Femur (tissue), 1 donor: ENCODE measurements at regions not wholly inside any gene's neighbourhood (a gene's known extent, or its start where the extent isn't known, plus 50 kb on each side); places are given as distances from the start of the nearest gene placed in this dataset.

ENCODE experiments used
- DNase-seq: peaks from one replicate; pipeline ENCODE4 v3.0.0-alpha.2; 2017

DNA sequence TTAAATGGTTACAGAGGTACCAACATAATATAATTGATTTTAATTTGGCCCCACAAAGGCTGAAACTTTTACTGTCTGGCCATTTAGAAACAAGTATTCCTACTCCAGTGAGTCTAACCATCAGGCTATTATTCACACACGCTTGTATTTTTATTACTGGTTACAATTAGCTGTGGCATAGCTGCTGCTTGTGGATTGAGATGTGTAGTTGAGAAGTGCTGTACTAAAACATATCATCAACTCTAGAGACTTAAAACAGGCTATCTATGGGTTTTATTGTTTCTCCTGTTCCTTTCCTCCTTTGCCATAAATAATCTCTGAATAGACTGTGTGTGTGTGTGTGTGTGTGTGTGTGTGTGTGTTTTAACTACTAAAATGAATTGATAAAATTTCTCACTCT lies 530.2 kb downstream of the CCDC85A start:
- no peak for DNase-seq

DNA sequence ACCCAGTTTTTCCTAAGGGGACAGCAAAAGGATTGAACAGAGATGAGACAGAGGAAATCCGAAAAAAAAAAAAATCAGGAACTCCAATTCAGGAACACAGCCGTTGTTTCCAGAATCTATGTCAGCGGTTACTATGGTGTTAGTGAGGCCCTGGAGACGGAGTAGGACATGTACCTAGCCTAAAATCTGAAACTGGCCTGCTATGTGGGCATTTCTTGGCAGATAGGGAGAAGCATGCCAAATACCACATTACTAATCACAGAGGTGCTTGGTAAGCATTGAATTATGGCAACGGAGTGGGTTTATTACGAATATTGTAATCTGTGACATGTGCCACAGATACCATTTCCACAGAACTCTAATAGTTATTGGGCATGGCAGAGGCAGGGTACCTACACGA lies 530.6 kb downstream of the CCDC85A start:
- DNase-seq = no peak

DNA sequence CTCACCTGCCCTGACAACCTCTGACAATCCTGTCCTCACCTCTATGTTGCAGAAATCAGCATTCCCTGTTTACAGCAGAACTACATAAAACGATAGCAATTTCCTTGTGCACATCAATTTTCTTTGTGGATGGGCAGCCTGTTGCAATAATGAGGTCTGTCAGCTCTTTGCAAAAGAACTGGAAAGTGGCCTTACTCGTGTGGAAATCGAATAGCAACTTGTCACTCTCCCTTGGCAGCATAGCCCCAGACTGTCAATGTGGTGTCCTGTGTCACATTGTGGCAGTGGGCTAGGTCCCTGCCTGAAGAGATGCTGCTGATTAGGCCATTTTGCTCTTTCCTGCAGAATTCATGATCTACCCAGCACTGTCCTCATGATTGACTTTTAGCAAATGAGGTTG lies 531.9 kb downstream of the CCDC85A start:
- DNase-seq = no peak

DNA sequence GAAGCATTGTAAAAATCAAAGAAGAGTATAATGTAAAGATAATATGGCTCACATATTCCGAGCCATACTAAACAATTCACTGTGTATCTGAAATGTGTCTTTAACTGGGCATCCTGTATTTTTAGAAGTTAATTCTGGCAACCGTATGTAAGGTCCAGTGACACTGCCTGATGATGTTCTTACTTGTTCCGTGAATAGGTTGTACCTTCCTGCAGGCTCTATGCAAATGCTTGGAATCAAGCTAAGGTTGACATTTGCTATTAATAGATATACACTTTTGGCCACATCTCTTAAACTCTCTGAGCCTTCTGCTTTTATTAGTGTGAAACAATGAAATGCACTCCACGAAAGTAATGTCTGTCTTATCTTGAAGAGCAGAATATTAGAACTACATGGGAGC lies 534.6 kb downstream of the CCDC85A start:
- DNase-seq = no peak

DNA sequence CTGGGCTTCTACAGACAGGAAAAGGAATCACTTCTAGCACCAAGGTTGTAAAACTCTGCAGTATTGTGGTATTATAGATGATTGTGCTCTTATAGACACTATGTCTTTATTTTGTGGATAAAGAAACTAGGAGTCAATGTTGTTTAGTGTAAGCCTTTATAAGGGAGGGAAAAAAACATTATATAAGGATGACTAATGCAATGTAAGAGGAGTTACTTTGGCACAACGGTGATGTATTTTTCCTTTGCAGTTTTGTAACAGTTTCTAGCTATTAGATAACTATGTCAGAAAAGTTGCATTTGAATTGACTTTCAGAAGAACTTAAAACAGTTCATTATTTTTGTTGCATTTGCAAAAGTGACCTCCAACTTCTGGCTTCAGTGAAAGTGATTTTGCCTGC lies 545.4 kb downstream of the CCDC85A start:
- no peak for DNase-seq

DNA sequence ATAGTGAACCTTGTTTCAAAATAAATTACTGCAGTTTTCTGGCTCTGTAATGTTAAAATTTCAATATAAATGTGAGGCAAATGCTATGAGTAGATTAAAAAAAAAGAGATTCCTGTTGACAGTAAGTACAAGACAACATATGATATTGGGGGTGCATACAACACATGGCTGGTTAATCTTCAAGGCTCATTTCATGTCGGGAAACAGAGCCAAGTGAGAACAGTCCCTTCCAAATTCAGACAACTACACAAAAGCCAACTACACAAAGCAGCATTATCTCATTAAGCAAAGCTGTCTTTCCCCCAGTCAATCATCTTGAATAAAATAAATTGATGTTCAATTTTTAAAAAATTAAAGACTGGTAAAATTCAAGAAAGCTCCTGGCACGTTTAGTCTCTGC lies 549.2 kb downstream of the CCDC85A start:
- DNase-seq = no peak

DNA sequence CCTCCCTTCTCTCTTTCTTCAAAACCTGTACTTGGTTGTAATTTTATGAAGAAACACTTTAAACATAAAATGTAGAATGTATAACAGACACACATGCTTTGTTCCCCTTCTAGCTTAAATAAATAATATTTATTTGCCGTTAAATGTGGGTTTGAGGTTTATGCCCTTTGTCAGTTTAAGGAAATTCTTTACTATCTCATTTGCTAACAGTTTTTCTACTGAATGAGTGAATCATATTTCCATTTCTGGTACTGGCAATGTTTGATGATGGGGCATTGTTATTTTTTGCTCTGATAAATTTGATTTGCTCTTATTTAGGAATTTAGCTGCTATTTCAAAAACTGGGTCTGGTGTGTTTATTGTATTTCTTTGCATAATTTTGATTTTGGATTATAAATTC lies 555.6 kb downstream of the CCDC85A start:
- DNase-seq = no peak

DNA sequence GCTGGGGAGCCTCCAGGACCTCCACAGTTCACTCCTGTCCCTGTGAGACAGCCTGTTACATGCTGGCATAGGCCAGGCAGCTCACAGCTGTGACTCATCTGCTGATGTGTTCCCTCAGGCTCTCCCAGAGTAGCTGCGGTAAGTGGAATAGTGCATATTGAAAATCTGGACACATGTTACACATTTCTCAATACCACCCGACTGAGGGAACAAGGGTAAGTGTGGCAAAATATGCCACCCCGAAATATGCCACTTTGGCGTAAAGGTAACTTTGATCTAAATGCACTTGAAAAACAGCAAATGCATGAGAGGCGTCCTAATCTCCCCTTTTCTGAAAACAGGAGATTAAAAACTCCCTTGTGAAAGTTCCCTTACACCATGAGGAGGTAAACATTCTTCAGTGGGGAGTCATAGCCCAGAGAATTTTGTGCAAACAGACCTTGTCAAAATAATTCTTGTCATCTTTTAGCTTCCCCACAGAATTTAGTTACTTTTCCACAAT lies 557.9 kb downstream of the CCDC85A start:
- DNase-seq = peak; percentile 36

DNA sequence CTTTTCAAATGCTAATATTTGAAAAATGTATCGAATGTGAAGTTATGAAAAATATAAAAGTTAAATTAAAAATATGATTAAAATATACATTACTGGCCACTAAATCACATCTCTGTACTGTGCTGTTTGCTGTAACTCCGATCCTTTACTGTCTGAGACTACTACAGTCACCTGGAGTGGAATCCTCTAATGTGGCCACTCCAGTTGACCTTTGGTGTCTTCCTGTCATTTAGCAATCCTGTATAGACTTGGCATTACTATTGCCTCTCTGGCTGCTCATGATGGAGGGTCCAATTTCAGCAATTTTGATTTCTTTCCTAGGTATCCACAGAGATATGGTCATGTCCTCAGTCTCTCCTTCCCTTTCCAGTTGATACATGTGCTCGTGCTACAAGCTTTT lies 560.0 kb downstream of the CCDC85A start:
- no peak for DNase-seq

DNA sequence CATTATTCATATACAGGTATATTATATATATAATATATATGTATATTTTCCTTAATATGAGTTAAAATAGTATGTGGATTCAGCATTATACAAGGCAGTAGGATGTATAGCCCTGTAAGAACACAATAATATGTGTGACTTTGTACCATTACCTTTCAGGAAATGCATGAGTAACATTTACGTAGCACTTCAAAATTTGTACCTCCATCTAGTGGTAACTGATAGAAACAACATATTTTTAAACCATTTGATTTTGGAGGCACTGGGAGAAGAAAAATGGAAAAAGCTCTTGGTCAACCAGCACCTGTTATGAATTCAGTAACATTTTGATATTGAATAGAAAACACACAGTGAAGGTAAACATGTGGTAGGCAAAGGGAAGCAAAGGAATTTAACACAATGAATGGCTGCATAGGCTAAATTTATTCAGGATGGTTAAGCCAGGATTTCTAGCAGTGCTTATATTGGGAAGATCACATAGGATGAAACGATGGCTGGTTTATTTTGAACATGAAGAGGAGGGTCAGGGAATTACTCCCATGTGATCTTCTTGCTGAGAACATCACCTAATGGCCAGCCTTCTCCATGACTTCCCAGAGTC lies 565.5 kb downstream of the CCDC85A start:
- no peak for DNase-seq

DNA sequence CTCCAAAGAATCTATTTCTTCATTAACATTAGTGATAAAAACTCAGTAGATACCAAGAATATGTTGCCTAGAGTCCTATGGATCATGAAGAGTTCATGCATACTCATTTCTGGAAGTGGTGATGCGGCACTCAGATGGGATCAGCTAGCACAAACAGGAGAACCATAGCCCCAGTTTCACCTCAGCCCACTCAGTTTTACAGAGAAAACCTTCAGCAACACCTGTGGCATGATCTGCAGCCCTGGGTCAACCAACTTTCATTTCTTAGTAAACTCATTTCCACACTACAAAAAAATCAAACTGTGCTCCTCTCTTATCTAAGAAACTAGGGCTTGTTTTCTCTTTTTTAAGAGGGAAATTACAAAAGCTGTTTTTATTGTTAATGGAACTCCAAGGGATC lies 569.4 kb downstream of the CCDC85A start:
- DNase-seq = no peak

DNA sequence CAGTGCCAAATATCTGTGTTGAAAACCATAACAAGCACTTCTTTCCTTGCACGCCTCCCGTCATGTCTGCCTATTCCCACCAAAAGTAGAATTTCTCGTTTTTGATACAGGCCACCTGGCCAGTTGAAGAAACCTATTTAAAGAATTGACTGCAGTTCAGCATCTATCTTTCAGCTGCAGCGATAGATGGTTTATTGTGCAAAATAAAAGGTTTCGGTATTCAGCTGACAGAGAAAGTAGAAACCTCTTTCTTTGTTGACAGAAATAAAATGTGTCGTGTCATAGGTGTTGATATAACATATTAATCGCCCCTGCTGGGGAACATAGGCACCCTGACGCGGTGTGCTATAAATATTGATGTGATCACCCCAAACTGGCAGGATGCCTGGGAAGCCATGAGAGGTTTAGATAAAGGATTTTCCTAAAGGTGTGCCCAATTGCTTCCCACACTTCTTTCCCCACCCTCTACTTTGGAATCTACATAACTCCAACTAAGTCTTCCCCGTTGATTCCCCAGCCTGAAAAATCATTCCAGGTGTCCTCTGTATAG lies 570.4 kb downstream of the CCDC85A start:
- DNase-seq = no peak

DNA sequence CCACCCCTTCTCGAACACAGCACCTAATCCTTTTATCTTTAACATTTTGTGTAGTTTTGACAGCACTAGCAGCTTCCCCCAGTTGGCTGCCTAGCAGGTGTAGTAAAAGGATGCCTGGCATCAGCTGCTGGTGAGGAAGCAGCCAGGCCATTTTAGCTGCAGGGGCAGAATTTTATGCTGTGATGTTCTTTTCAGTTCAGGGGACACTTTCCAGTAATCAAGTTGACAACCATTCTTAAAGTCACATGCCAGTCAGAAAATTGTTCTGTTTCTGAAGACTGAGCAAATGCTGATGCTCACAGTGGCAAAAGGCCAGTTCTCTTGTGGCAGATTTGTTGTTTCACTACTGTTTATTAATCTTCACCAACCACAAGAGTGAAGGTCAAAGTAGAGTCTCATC lies 570.8 kb downstream of the CCDC85A start:
- no peak for DNase-seq

DNA sequence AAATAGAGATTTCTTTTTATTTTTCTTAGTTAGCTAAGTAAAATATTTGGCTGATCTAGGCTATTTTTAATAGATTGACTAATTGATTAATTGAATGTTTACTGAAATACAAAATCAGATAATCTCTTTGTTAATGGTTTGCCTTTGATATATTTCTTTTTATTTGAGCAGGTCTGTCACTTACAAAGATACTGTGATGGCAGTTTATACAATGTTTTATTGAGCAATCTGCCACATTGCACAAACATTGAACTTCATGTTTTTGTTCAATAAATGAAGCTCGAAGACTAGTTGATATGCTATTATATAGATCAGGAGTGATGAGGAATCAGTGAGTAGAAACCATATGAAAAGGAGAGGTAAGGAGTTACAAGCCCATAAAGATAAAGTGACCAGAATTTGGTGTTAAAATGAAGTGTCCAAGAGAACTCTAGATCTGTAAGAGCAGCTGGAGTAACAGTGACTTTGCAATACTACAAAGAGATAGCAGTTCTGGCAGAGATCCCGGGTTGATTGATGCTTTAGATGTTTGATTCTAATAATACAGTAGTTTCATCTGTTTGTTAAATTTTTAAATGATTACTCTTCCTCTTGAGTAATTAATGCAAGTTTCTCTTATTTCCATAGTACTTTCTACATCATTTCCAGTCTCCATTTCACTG lies 574.2 kb downstream of the CCDC85A start:
- no peak for DNase-seq

DNA sequence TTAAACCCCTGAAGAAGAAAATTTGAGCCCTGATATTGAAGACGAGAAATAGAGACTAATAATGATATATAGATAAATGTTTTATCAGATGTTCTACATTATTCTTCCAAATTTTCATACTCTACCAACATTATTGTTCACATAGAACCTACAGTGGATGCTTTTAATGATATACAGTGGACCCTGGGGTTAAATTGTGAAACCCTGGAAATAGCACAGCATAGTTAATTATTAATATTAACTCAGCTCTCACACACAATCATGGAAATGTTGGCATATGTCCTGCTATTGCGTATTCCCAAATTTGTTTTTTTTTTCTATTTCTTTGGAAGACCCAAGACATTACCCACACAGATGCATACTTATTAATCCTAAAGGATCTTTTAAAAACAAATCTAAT lies 579.9 kb downstream of the CCDC85A start:
- no peak for DNase-seq

DNA sequence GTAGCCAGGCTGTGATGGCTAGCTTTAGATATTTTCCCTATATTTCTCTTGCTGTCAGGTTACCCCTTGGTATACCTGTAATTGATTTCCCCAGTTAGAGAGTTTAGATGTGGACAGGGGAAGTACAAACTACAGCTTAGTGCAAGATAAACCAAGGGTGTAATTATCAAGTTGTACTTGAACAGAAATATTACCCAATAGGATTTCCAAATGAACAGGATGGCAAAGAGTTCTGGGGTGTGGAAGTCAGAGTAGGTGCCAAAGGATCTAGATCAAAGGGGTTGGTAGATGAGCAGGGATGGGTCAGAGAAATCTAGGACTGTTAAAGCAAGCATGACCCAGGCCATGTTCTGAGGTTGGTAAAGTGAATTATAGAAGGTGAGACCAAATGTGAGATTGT lies 585.2 kb downstream of the CCDC85A start:
- DNase-seq = no peak

DNA sequence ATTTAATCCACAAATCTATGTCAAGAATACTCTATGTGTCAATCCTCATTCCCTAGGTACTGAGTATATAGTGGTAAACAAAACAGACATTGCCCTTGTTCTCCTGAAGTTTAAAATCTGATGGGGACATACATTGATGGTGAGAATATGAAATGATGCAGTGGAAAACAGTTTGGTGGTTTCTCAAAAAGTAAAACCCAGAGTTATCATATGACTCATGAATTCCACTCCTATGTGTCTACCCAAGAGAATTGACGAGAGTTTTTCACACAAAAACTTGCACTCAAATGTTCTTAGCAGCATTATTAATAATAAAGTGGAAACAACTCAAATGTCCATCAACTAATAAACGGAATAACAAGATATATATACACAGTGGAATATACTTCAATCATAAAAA lies 586.7 kb downstream of the CCDC85A start:
- no peak for DNase-seq

DNA sequence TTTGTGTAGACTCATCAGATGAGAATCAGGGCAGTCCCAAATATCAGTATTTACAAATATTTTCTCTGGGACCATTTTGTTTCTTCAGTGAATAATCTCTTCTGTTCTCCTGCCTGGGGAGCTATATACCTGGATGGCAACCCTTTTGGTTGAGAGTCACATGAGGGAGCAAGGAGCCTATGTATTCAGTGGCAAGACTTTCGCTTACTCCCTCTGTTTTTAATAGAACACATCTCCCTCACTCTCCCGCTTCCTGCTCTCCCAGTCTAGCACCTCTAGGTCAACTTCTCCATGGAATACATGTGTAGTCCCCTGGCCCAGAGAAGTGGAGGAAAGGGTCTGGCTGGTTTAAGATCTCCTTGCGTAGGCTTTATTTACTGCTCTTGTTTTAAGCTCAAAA lies 600.3 kb downstream of the CCDC85A start:
- DNase-seq = no peak

DNA sequence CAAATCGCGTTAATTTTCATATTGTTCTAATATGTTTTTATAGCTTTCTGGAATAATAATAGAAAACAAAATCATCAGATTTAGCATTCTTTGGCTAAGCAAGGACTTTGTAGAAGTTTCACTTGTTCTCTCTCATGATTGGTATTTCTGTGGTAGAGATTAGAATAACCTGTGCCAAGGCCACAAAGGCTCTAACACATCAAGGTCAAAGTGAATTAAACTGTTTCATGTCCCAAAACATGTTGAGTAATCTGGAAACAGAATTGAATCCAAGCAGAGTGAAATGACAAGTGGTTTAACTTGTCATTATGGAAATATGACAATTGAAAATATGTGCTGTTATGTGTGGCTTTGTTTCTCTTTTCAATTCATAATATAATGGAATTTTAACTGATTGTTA lies 617.4 kb downstream of the CCDC85A start:
- DNase-seq = no peak

DNA sequence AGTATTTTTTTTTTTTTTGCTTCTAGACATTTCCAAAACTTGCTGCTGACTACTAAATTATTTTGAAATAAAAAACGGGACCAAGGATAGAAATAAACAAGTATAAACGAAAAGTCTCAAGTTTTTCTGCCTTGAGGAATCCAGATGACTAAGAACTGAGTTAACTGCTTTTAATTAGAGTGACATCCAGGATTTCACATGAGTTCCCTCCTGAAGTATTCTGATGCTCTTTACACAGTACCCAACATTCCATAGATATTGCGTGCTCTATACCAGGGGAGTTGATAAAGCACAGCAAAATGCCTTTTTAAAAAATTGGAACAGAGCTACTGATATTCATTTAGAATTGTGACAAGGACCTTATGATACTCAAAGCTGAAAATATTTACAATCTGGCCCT lies 618.0 kb downstream of the CCDC85A start:
- no peak for DNase-seq

DNA sequence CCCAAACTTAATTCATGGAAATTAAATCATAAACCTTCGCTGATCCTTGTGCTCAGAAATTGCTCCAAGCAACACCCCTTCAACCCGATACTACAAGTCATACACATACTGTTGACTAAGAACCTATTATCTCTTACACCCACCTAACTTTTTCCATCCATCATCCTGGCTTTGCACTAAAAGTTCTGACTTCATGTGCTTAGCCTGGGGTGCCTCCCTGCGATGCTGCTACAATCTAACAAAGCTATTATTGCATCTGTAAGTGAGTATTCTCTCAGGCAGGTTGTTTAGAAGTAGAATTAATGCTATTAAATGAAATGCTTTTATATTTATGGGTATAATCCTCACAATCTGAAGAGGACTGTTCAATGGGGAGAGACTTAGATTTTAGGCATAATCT lies 619.8 kb downstream of the CCDC85A start:
- DNase-seq = no peak

DNA sequence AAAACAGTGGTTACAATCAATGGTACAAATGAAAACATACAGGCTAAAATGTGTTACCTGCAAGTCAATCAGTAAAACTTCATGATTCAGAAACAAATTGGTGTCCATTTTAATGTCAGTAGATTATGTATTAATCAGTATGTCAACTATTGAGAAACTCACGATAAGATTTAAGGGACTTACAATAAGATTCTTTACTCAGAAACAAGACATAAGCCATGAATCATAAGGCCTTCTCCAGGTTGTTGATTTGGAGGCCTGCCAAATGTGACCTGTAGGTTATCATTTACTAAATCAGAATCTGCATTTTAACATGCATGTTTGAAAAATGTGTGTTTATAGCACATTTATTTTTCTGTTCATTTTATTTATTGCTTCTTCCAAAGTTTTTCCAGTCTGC lies 623.1 kb downstream of the CCDC85A start:
- DNase-seq = no peak

DNA sequence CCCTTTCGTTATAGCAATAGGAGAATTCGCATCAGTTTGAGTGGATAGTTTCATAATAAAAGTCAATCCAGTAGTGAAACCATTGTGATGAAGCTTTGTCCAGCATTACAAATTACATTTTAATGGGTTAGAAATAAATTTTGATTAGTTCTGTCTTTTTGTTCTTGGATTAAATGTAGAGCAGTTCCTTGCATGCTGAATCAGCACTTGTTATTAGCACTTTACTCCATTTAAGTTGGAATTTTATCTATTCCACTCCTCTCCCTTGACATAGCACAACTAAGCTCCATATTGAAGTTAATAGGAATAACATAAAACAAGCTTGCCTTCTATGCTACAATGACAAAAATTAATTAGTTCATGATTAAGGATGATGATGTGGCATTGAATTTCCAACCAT lies 624.1 kb downstream of the CCDC85A start:
- DNase-seq = no peak

DNA sequence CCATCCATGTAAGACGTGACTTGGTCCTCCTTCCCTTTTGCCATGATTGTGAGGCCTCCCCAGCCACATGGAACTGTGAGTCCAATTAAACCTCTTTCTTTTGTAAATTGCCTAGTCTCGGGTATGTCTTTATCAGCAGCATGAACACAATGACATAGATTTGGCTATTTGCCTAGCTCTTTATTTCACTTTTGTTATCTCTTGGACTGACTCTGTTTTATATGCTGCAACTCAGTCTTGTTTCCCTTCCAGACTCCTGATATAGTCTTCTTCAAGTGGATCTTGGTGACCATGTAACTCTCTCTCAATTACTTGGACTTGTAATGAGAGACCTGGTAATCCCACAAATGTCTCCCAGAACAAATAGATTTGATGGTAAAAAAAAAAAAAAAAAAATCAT lies 627.6 kb downstream of the CCDC85A start:
- DNase-seq = no peak

DNA sequence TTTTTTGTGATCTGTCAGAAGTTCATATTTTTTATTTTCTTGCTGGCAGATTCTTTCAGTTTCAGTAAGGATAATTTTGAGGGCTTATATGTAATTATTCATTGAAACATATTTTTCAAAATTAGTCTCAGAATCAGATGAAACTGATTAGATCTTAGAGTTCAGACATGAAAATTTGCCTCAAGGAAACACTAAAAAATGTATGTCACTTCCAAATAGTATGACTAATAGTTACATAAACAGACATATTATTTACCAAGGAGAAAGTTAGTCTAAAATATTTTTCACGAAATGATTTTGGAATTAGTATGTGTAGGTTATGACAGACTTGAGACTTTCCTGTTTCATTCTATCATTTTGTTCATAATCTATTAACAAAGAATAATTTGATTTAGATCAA lies 628.6 kb downstream of the CCDC85A start:
- DNase-seq = no peak
